ENCODE measurements at regions not wholly inside any gene's neighbourhood (a gene's known extent, or its start where the extent isn't known, plus 50 kb on each side); places are given as distances from the start of the nearest gene placed in this dataset.

GRCh38 chr4:108272561-108272960, 103.8 kb upstream of the LEF1 start:
- TF ChIP-seq POLR2A (IDR thresholded peaks at IDR 0.05) (no peak), CTCF (IDR thresholded peaks at IDR 0.05) (no peak), EP300 (IDR thresholded peaks at IDR 0.05) (no peak)
- Histone ChIP-seq H3K4me1 (no peaks in the 10 kb centered on the region), H3K27me3 (no peaks in the 10 kb centered on the region), H3K9me3 (no peaks in the 10 kb centered on the region), H3K36me3 (no peaks in the 10 kb centered on the region), H3K27ac (no peak overlapping the region), H3K4me3 (no peak overlapping the region)
- WGBS, 2 donors, result 75 to 76% methylated on average over 2 of the region's 2 CpGs
- DNase-seq (no peak), ATAC-seq (ENCODE audit: low FRiP score in 2 of 2) (no peak)

GRCh38 chr4:108272046-108272445, 103.3 kb upstream of the LEF1 start:
- H3K27me3 ChIP-seq, result no peaks in the 10 kb centered on the region
- ATAC-seq (ENCODE audit: low FRiP score in 2 of 2), result no peak
- no peaks in the 10 kb centered on the region for H3K36me3 ChIP-seq
- no peaks in the 10 kb centered on the region for H3K4me1 ChIP-seq
- no peak for TF ChIP-seq POLR2A (IDR thresholded peaks at IDR 0.05)
- no peak for TF ChIP-seq EP300 (IDR thresholded peaks at IDR 0.05)
- TF ChIP-seq CTCF (IDR thresholded peaks at IDR 0.05), result no peak
- no peak for TF ChIP-seq POLR2AphosphoS5 (IDR thresholded peaks at IDR 0.05)
- DNase-seq, result no peak
- no peaks in the 10 kb centered on the region for H3K9me3 ChIP-seq
- no peak overlapping the region for H3K4me3 ChIP-seq
- WGBS, 2 donors, result 76 to 79% methylated on average over 3 of the region's 3 CpGs
- no peak overlapping the region for H3K27ac ChIP-seq

- no peak overlapping the region for H3K27ac ChIP-seq
- WGBS, 2 donors, result 63 to 70% methylated on average over 6 of the region's 6 CpGs
- H3K4me1 ChIP-seq, result no peaks in the 10 kb centered on the region
- H3K36me3 ChIP-seq, result no peaks in the 10 kb centered on the region
- no peaks in the 10 kb centered on the region for H3K27me3 ChIP-seq
- ATAC-seq (ENCODE audit: low FRiP score in 2 of 2), result no peak
- no peak overlapping the region for H3K4me3 ChIP-seq
- H3K9me3 ChIP-seq, result no peaks in the 10 kb centered on the region
- DNase-seq, result no peak
- no peak for TF ChIP-seq CTCF (IDR thresholded peaks at IDR 0.05)
- no peak for TF ChIP-seq EP300 (IDR thresholded peaks at IDR 0.05)
- no peak for TF ChIP-seq POLR2AphosphoS5 (IDR thresholded peaks at IDR 0.05)
- TF ChIP-seq POLR2A (IDR thresholded peaks at IDR 0.05), result no peak
Observed at GRCh38 chr4:108270466-108271450, 102.0 kb upstream of the LEF1 start.

GRCh38 chr4:108264693-108265092, 96.0 kb upstream of the LEF1 start:
- Histone ChIP-seq H3K27ac (no peak overlapping the region), H3K4me3 (no peak overlapping the region), H3K9me3 (no peaks in the 10 kb centered on the region), H3K27me3 (no peaks in the 10 kb centered on the region), H3K36me3 (no peaks in the 10 kb centered on the region), H3K4me1 (no peaks in the 10 kb centered on the region)
- TF ChIP-seq CTCF (IDR thresholded peaks at IDR 0.05) (no peak), POLR2A (IDR thresholded peaks at IDR 0.05) (no peak), EP300 (IDR thresholded peaks at IDR 0.05) (no peak), POLR2AphosphoS5 (IDR thresholded peaks at IDR 0.05) (no peak)
- 67 to 69% methylated on average over 4 of the region's 4 CpGs for WGBS, 2 donors
- no peak for DNase-seq
- no peak for ATAC-seq (ENCODE audit: low FRiP score in 2 of 2)

GRCh38 chr4:108263057-108263456, 94.3 kb upstream of the LEF1 start:
- Histone ChIP-seq H3K4me1 (no peaks in the 10 kb centered on the region), H3K4me3 (no peak overlapping the region), H3K36me3 (no peaks in the 10 kb centered on the region), H3K27me3 (no peaks in the 10 kb centered on the region), H3K27ac (no peak overlapping the region), H3K9me3 (no peaks in the 10 kb centered on the region)
- 96 to 100% methylated on average over 1 of the region's 1 CpG for WGBS, 2 donors
- TF ChIP-seq POLR2A (IDR thresholded peaks at IDR 0.05), result no peak
- TF ChIP-seq EP300 (IDR thresholded peaks at IDR 0.05), result no peak
- TF ChIP-seq CTCF (IDR thresholded peaks at IDR 0.05), result no peak
- TF ChIP-seq POLR2AphosphoS5 (IDR thresholded peaks at IDR 0.05), result no peak
- DNase-seq (no peak), ATAC-seq (ENCODE audit: low FRiP score in 2 of 2) (no peak)
